Endothelial cell of umbilical vein (primary cell): ENCODE measurements at regions not wholly inside any gene's neighbourhood (a gene's known extent, or its start where the extent isn't known, plus 50 kb on each side); places are given as distances from the start of the nearest gene placed in this dataset.

ENCODE experiments used
- BruUV-seq: library from RNA; stranded (reverse); fragments of 400-500 nt; replicated peaks from 2 replicates; lab custom pipeline; 2021; lab: Mats Ljungman, UMichigan
- CTCF ChIA-PET: fragments of 300-600, 350-600 bp; sonication (Branson Sonifier 250); formaldehyde crosslinking; loops from one replicate; lab custom pipeline; 2021; ENCODE audit warnings: antibody characterized with exemption, inconsistent platforms; lab: Charles Lee
- POLR2A ChIA-PET: fragments of 300-600, 350-600 bp; sonication (Branson Sonifier 250); formaldehyde crosslinking; loops from one replicate; lab custom pipeline; 2021; ENCODE audit warnings: antibody characterized with exemption, inconsistent platforms; lab: Charles Lee
- DNase-seq: peaks from one replicate; pipeline ENCODE4 v3.0.0-alpha.2; 2011; ENCODE audit warnings: low read depth, low spot score
- FAIRE-seq: peaks from 2 replicates; lab custom pipeline; 2011; peaks lifted over from hg19 to GRCh38; lab: Jason Lieb, UNC
- H2AFZ ChIP-seq: 2 replicates; pipeline ENCODE4 v1.6.0; 2012; ENCODE audit warnings: low read depth, low read length, control low read depth, inconsistent platforms
- H3K27ac ChIP-seq: 2 replicates; pipeline ENCODE4 v1.5.1; 2011; ENCODE audit warnings: low read depth, mild to moderate bottlenecking, control low read depth, low read length, moderate library complexity; ENCODE audit not compliant: insufficient read depth
- H3K27me3 ChIP-seq, 2 experiments: 2 replicates each; pipeline versions ENCODE4 v1.6.0 to v1.6.1; 2011; ENCODE audit warnings: low read length in 2 of 2, mixed read lengths in 1 of 2; ENCODE audit not compliant: control insufficient read depth in 2 of 2, insufficient read depth in 2 of 2
- H3K36me3 ChIP-seq, 2 experiments: 2 replicates in 1 of 2; 3 replicates in 1 of 2; pipeline ENCODE4 v1.5.1; 2011; ENCODE audit warnings: low read length in 2 of 2, mild to moderate bottlenecking in 1 of 2, moderate library complexity in 1 of 2; ENCODE audit not compliant: control insufficient read depth in 2 of 2, insufficient read depth in 2 of 2; ENCODE audit errors: extremely low read depth in 1 of 2
- H3K4me1 ChIP-seq: 3 replicates; pipeline ENCODE4 v1.5.1; 2011; ENCODE audit warnings: mild to moderate bottlenecking, low read length; ENCODE audit not compliant: control insufficient read depth, insufficient read depth; ENCODE audit errors: extremely low read depth
- H3K4me2 ChIP-seq: 2 replicates; pipeline ENCODE4 v1.6.1; 2011; ENCODE audit warnings: low read length, control low read depth, mixed read lengths; ENCODE audit not compliant: insufficient read depth
- H3K4me3 ChIP-seq, 3 experiments: fragments of 200-600 bp in 1 of 3; sonication (generic), shearing (Covaris generic) in 1 of 3; replicated peaks in 1 of 3; 2 replicates each; pipeline ENCODE4 v1.5.1; 2011 to 2016; ENCODE audit warnings: control low read depth in 3 of 3, low read length in 3 of 3, mild to moderate bottlenecking in 2 of 3, inconsistent platforms in 1 of 3, low read depth in 1 of 3, moderate library complexity in 1 of 3; ENCODE audit not compliant: insufficient read depth in 1 of 3
- H3K79me2 ChIP-seq: 2 replicates; pipeline ENCODE4 v1.6.0; 2012; ENCODE audit warnings: low read length, inconsistent platforms; ENCODE audit not compliant: control insufficient read depth, insufficient read depth
- H3K9ac ChIP-seq: replicated peaks from 2 replicates; pipeline ENCODE3; 2011; ENCODE audit warnings: low read length, control low read depth; ENCODE audit not compliant: insufficient read depth; ENCODE audit errors: extremely low read depth
- H3K9me1 ChIP-seq: replicated peaks from 3 replicates; pipeline ENCODE4 v1.6.0; 2011; ENCODE audit warnings: mild to moderate bottlenecking, low read length; ENCODE audit not compliant: control insufficient read depth, insufficient read depth; ENCODE audit errors: extremely low read depth
- H3K9me3 ChIP-seq: replicated peaks from 2 replicates; pipeline ENCODE4 v1.5.1; 2012; ENCODE audit warnings: low read length, inconsistent platforms; ENCODE audit not compliant: control insufficient read depth, insufficient read depth
- H4K20me1 ChIP-seq: replicated peaks from 2 replicates; pipeline ENCODE3; 2011; ENCODE audit warnings: mild to moderate bottlenecking, low read length; ENCODE audit not compliant: control insufficient read depth, insufficient read depth; ENCODE audit errors: extremely low read depth
- FOS ChIP-seq: IDR thresholded peaks from 2 replicates; pipeline ENCODE4 v1.6.1; 2011; ENCODE audit warnings: mild to moderate bottlenecking, low read length, moderate library complexity, borderline replicate concordance; ENCODE audit not compliant: insufficient read depth
- GATA2 ChIP-seq: IDR thresholded peaks from 2 replicates; pipeline ENCODE4 v1.7.0; 2011; ENCODE audit warnings: low read depth, mild to moderate bottlenecking, moderate library complexity, mixed read lengths, low read length; ENCODE audit not compliant: insufficient read length, insufficient read depth
- JUN ChIP-seq: IDR thresholded peaks from 2 replicates; pipeline ENCODE4 v1.6.1; 2011; ENCODE audit warnings: borderline replicate concordance, low read depth; ENCODE audit not compliant: insufficient read length, insufficient read depth
- MYC ChIP-seq: IDR thresholded peaks from one replicate; pipeline ENCODE4 v1.6.1; 2011; ENCODE audit warnings: mild to moderate bottlenecking, low read depth, low read length
- POLR2A ChIP-seq: IDR thresholded peaks from 2 replicates; pipeline ENCODE4 v1.6.1; 2012; ENCODE audit warnings: low read depth, mild to moderate bottlenecking, control low read depth, low read length
- POLR2AphosphoS5 ChIP-seq: IDR thresholded peaks from 2 replicates; pipeline ENCODE4 v1.6.1; 2012; ENCODE audit warnings: low read depth, mild to moderate bottlenecking, control low read depth, low read length, moderate library complexity; ENCODE audit not compliant: insufficient read depth
- dilution Hi-C: fragments of 300-500 bp; cut with MboI; formaldehyde crosslinking; loops from one replicate; pipeline ENCODE4 v1.15.0; 2019; ENCODE audit warnings: low sequenced_read_pairs; ENCODE audit not compliant: extremely low pct_ligation_motif_present
- intact Hi-C: fragments of 100-400 bp; cut with micrococcal nuclease; formaldehyde crosslinking; loops from one replicate; pipeline ENCODE4 v1.10.0; 2022
- TF ChIP-seq, protein P1 (sequence below): IDR thresholded peaks from 2 replicates; pipeline ENCODE4 v1.6.1; 2011; ENCODE audit not compliant: insufficient read depth, insufficient read length
- TF ChIP-seq, protein P2 (sequence below), 2 donors: IDR thresholded peaks; 1 replicate in 1 of 2; 2 replicates in 1 of 2; pipeline ENCODE4 v1.5.1; 2011; ENCODE audit warnings: low read length in 2 of 2, mild to moderate bottlenecking in 2 of 2, moderate library complexity in 2 of 2, control low read depth in 1 of 2, inconsistent platforms in 1 of 2, low read depth in 1 of 2; ENCODE audit not compliant: insufficient read depth in 1 of 2; ENCODE audit errors: extremely low read depth in 1 of 2

DNA sequence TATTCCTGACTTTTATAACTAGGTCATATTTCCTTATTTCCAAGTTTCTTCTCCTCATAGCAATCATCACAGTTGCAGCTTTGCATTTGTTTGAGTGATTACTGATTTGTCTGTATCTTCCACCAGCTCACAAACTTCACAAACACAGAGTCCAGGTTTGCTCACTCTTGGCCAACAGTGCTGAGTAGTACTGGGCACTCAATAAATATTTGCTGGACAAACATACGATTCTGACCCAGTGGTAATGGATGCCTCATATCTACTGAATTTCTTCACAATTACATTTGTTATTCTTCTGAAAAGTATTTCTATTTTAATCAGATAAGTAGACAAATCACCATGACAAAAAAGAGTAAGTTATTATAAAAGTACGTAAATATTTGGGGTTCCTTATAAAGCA is 516.3 kb downstream of the TDRD15 start:
- intact Hi-C loops: no loop called here

More for the DNA sequence above, 516.3 kb downstream of the TDRD15 start:
- Histone ChIP-seq H3K9me3 (peaks cover 6% of the 10 kb centered on the region), H3K27ac (no peak overlapping the region), H2AFZ (no peak overlapping the region), H3K4me1 (no peaks in the 10 kb centered on the region), H3K4me2 (no peak overlapping the region), H3K36me3 (no peaks in the 10 kb centered on the region), H4K20me1 (no peaks in the 10 kb centered on the region), H3K79me2 (no peaks in the 10 kb centered on the region), H3K27me3 (no peaks in the 10 kb centered on the region), H3K9me1 (no peaks in the 10 kb centered on the region), H3K9ac (no peak overlapping the region), H3K4me3 (no peak overlapping the region)
- dilution Hi-C loops: no loop called here
- CTCF ChIA-PET: no interaction called here
- FAIRE-seq: no peak
- POLR2A ChIA-PET: no interaction called here
- DNase-seq: no peak
- no TSS peak for BruUV-seq
- TF ChIP-seq JUN (no peak), FOS (no peak), POLR2A (no peak), POLR2AphosphoS5 (no peak), GATA2 (no peak), MYC (no peak)
- TF ChIP-seq, protein P1, sequence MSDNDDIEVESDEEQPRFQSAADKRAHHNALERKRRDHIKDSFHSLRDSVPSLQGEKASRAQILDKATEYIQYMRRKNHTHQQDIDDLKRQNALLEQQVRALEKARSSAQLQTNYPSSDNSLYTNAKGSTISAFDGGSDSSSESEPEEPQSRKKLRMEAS: no peak
- TF ChIP-seq, protein P2, sequence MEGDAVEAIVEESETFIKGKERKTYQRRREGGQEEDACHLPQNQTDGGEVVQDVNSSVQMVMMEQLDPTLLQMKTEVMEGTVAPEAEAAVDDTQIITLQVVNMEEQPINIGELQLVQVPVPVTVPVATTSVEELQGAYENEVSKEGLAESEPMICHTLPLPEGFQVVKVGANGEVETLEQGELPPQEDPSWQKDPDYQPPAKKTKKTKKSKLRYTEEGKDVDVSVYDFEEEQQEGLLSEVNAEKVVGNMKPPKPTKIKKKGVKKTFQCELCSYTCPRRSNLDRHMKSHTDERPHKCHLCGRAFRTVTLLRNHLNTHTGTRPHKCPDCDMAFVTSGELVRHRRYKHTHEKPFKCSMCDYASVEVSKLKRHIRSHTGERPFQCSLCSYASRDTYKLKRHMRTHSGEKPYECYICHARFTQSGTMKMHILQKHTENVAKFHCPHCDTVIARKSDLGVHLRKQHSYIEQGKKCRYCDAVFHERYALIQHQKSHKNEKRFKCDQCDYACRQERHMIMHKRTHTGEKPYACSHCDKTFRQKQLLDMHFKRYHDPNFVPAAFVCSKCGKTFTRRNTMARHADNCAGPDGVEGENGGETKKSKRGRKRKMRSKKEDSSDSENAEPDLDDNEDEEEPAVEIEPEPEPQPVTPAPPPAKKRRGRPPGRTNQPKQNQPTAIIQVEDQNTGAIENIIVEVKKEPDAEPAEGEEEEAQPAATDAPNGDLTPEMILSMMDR (IDR thresholded peaks at IDR 0.05; ENCODE audit: extremely low read depth in 1 of 2, insufficient read depth in 1 of 2, low read depth in 1 of 2, low read length in 2 of 2): no peak
